Activated naive CD8-positive, alpha-beta T cell (primary cell): ENCODE measurements at regions not wholly inside any gene's neighbourhood (a gene's known extent, or its start where the extent isn't known, plus 50 kb on each side); places are given as distances from the start of the nearest gene placed in this dataset.

ENCODE experiments used
- H3K27ac Mint-ChIP-seq: one replicate; pipeline ENCODE4 v1.8.0; 2021; ENCODE audit warnings: mixed read lengths
- H3K27me3 Mint-ChIP-seq: one replicate; pipeline ENCODE4 v1.8.0; 2021; ENCODE audit warnings: mixed read lengths
- H3K36me3 Mint-ChIP-seq: one replicate; pipeline ENCODE4 v1.8.0; 2021; ENCODE audit warnings: mixed read lengths
- H3K4me1 Mint-ChIP-seq: one replicate; pipeline ENCODE4 v1.8.0; 2021; ENCODE audit warnings: low read depth, mixed read lengths
- H3K4me3 Mint-ChIP-seq: one replicate; pipeline ENCODE4 v1.8.0; 2021; ENCODE audit warnings: mild to moderate bottlenecking, mixed read lengths
- H3K9me3 Mint-ChIP-seq: one replicate; pipeline ENCODE4 v1.8.0; 2021; ENCODE audit warnings: low read depth, mixed read lengths

DNA sequence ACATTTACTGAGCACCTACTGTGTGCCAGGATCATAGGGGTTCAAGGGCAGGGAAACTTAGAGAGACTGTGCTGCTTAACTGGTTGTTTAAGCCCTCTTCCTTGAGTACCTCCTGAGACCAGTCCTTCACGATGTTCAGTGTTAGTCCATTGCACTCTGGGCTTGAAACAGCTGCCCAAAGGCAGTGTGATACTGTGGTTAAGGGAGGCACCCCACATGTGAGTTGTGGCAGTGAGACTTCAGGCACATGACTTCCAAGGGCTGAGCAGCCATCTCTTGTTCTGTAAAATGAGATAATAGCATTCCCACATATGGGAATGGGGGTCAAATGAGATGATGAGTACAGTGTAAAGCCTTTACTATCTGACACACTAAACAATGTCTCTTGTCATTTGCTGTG, 75.1 kb downstream of the LINGO1 start:
- Mint-ChIP-seq H3K27ac (no peak overlapping the region), H3K27me3 (peaks cover 6% of the 10 kb centered on the region), H3K4me1 (no peaks in the 10 kb centered on the region), H3K9me3 (no peaks in the 10 kb centered on the region), H3K36me3 (no peaks in the 10 kb centered on the region), H3K4me3 (no peak overlapping the region)

GRCh38 chr15:77557144-77557543, 75.6 kb downstream of the LINGO1 start:
- Mint-ChIP-seq H3K27ac (no peak overlapping the region), H3K36me3 (no peaks in the 10 kb centered on the region), H3K4me3 (no peak overlapping the region), H3K4me1 (no peaks in the 10 kb centered on the region), H3K27me3 (peaks cover 6% of the 10 kb centered on the region), H3K9me3 (no peaks in the 10 kb centered on the region)

- peaks cover 6% of the 10 kb centered on the region for H3K27me3 Mint-ChIP-seq
- H3K9me3 Mint-ChIP-seq, result no peaks in the 10 kb centered on the region
- H3K36me3 Mint-ChIP-seq, result no peaks in the 10 kb centered on the region
- no peak overlapping the region for H3K27ac Mint-ChIP-seq
- H3K4me3 Mint-ChIP-seq, result no peak overlapping the region
- no peaks in the 10 kb centered on the region for H3K4me1 Mint-ChIP-seq
These were observed 76.1 kb downstream of the LINGO1 start for GRCh38 chr15:77556622-77557021.

GRCh38 chr15:77555232-77555631, 77.5 kb downstream of the LINGO1 start:
- Mint-ChIP-seq H3K9me3 (no peaks in the 10 kb centered on the region), H3K4me3 (no peak overlapping the region), H3K4me1 (no peaks in the 10 kb centered on the region), H3K27me3 (peaks cover 6% of the 10 kb centered on the region), H3K27ac (no peak overlapping the region), H3K36me3 (no peaks in the 10 kb centered on the region)

DNA sequence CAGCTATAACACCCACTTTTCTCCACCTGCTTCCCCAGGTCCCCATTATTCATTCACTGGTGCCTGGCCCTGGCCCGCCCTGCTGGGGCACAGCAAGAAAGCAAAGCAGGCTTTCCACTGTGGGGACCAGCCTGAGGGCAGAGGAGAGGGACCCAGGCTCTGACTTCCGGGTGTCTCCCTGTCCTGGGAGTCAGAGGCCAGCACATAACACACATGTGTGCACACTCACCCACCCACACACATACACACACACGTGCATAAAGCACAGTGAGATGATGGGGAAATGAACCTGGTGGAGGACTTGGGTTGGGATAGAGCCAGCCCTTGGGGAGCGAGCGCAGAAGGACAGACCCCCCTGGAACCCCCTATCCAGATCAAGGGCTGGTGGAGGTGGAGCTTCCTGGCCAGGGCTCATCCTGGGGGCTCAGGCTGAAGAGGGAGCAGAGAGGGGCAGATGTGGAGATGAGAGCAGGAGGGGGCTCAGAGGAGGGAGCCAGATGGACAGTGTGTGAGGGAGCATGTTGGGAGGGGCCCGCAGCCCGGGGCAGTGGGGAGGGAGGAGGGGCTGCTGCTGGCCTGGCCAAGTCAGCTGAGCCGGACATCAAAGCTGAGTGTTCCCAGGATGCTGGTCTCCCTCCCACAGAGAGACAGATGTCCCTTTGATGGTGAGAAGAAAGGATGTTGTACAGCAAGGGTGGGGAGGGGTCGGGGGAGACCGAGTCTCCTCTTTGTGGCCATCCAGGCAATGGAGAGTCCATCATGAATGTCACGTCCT, 78.2 kb downstream of the LINGO1 start:
- H3K9me3 Mint-ChIP-seq, result no peaks in the 10 kb centered on the region
- H3K27me3 Mint-ChIP-seq, result peaks cover 2% of the 10 kb centered on the region
- H3K4me3 Mint-ChIP-seq, result no peak overlapping the region
- H3K4me1 Mint-ChIP-seq, result no peaks in the 10 kb centered on the region
- no peak overlapping the region for H3K27ac Mint-ChIP-seq
- H3K36me3 Mint-ChIP-seq, result no peaks in the 10 kb centered on the region

DNA sequence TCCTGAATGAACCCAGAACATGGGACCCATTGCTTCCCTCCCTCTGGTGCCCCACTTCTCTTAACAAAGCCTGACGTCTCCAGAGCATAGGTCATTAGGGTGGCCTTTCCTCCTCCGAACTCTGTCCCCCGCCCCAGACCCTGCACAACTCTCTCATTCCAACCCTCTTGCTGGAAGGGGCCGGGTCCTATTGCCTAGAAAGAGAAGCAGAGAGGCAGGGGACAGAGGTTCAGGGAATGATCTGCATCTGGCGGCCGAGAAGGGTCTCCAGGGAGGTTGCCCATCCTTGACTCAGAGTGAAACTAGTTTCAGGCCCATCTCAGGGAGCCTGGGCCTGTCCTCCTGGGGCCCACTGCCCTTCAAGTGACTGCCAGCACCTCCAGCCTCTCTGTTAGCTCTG, 79.0 kb downstream of the LINGO1 start:
- Mint-ChIP-seq H3K27ac (no peak overlapping the region), H3K9me3 (no peaks in the 10 kb centered on the region), H3K27me3 (no peaks in the 10 kb centered on the region), H3K4me1 (peaks cover 2% of the 10 kb centered on the region), H3K36me3 (no peaks in the 10 kb centered on the region), H3K4me3 (no peak overlapping the region)

GRCh38 chr15:77553257-77553656, 79.5 kb downstream of the LINGO1 start:
- Mint-ChIP-seq H3K9me3 (no peaks in the 10 kb centered on the region), H3K27me3 (no peaks in the 10 kb centered on the region), H3K36me3 (no peaks in the 10 kb centered on the region), H3K4me1 (peaks cover 2% of the 10 kb centered on the region), H3K4me3 (no peak overlapping the region), H3K27ac (no peak overlapping the region)

DNA sequence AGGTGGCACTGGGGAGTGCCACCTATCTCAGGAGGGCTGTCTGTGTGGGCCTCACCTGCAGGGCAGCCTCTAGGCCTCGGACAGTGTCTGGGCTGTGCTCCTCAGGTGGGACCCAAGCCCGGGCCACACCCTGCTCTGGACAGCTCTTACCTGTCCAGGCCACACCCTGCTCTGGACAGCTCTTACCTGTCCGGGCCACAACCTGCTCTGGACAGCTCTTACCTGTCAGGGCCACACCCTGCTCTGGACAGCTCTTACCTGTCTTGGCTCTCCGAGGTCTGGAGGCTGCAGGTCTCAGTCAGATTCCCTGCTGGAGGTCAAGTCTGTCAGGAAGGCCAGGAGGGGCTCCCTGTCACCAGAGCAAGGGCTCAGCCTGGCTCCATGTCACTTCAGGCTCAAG, 80.6 kb downstream of the LINGO1 start:
- H3K4me1 Mint-ChIP-seq, result peaks cover 2% of the 10 kb centered on the region
- no peak overlapping the region for H3K27ac Mint-ChIP-seq
- H3K4me3 Mint-ChIP-seq, result no peak overlapping the region
- no peaks in the 10 kb centered on the region for H3K9me3 Mint-ChIP-seq
- H3K36me3 Mint-ChIP-seq, result no peaks in the 10 kb centered on the region
- no peaks in the 10 kb centered on the region for H3K27me3 Mint-ChIP-seq

GRCh38 chr15:77550301-77551251, 82.1 kb downstream of the LINGO1 start:
- no peaks in the 10 kb centered on the region for H3K9me3 Mint-ChIP-seq
- H3K27ac Mint-ChIP-seq, result no peak overlapping the region
- no peaks in the 10 kb centered on the region for H3K27me3 Mint-ChIP-seq
- peaks cover 2% of the 10 kb centered on the region for H3K4me1 Mint-ChIP-seq
- H3K4me3 Mint-ChIP-seq, result no peak overlapping the region
- H3K36me3 Mint-ChIP-seq, result no peaks in the 10 kb centered on the region

GRCh38 chr15:77549576-77550288, 83.0 kb downstream of the LINGO1 start:
- H3K9me3 Mint-ChIP-seq, result no peaks in the 10 kb centered on the region
- H3K4me3 Mint-ChIP-seq, result no peak overlapping the region
- peaks cover 2% of the 10 kb centered on the region for H3K4me1 Mint-ChIP-seq
- no peak overlapping the region for H3K27ac Mint-ChIP-seq
- H3K27me3 Mint-ChIP-seq, result no peaks in the 10 kb centered on the region
- no peaks in the 10 kb centered on the region for H3K36me3 Mint-ChIP-seq

GRCh38 chr15:77548589-77549557, 83.8 kb downstream of the LINGO1 start:
- Mint-ChIP-seq H3K27ac (no peak overlapping the region), H3K4me1 (peaks cover 4% of the 10 kb centered on the region), H3K9me3 (no peaks in the 10 kb centered on the region), H3K27me3 (no peaks in the 10 kb centered on the region), H3K4me3 (no peak overlapping the region), H3K36me3 (no peaks in the 10 kb centered on the region)

DNA sequence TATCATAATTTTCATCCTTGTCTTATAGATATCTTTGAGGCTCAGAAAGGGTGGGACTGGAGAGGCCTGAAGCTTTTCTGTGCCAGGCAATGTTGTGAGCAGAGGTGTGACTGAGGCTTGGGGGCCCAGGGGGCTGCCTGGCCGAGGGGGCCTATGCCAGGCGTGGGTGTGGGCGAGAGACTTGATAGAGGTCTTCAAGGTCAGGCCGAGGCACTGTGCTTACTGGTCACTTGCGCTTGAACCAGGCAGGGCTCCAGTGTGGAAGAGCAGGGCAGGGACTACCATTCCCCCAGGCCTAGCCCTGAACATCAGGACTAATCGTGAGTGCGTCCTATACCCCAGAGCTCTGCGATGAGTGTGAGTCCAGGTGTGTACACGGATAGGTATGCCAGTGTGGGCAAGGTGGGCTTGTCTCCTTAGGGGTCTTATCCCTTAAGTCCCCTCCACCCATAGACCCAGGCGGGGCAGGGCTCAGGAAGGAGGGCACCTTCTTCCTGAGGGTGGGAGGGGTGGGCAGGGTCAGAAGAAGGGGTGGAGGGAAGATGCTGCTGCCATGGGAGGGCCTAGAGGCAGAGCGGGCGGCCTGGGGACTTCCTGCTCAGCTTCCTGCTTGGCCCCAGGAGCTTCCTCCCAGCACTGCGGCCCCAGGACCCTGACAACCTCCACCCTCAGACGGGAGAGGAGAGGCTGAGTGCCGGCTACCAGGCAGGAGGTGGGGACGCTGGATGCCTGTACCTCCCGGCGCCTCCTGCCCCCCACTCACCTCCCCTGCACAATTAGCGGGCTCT, 84.7 kb downstream of the LINGO1 start:
- Mint-ChIP-seq H3K4me1 (peaks cover 9% of the 10 kb centered on the region), H3K27me3 (no peaks in the 10 kb centered on the region), H3K9me3 (no peaks in the 10 kb centered on the region), H3K4me3 (no peak overlapping the region), H3K27ac (no peak overlapping the region), H3K36me3 (no peaks in the 10 kb centered on the region)

DNA sequence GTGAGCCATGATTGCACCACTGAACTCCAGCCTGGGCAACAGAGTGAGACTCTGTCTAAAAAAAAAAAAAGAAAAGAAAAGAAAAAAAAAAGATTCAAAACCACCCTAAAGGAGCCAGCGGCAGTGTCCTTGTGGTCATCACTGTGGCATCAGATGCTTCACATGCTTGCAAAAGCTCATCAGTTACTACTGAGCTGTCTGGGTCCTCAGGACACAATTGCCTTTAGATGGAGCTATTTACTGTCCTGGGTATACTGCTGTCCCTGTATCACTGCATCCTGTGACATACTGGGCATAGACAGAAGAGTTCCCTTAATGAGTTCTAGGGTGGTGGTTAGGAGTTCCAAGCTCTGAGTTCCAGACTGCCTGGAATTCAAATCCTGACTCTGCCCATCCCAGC, 85.8 kb downstream of the LINGO1 start:
- H3K4me1 Mint-ChIP-seq, result peaks cover 13% of the 10 kb centered on the region
- no peak overlapping the region for H3K27ac Mint-ChIP-seq
- H3K36me3 Mint-ChIP-seq, result no peaks in the 10 kb centered on the region
- H3K4me3 Mint-ChIP-seq, result no peak overlapping the region
- no peaks in the 10 kb centered on the region for H3K9me3 Mint-ChIP-seq
- no peaks in the 10 kb centered on the region for H3K27me3 Mint-ChIP-seq
